ENCODE measurements at regions not wholly inside any gene's neighbourhood (a gene's known extent, or its start where the extent isn't known, plus 50 kb on each side); places are given as distances from the start of the nearest gene placed in this dataset.
"Not testable (repeated sequence)": the region's sequence is repeated elsewhere in the genome, so short reads cannot be mapped to it uniquely, and the experiment has no call there.

- no peaks in the 10 kb centered on the region for H3K9me2 ChIP-seq (ENCODE audit: insufficient read depth, low read length)
- intact Hi-C loops (cut with micrococcal nuclease; ENCODE audit: unreplicated experiment), result no loop called here
- DNase-seq (ENCODE audit: low spot score), result no peak
Measured at GRCh38 chr4:128649161-128649560, 160.3 kb upstream of the JADE1 start.

GRCh38 chr4:128648021-128648420 is 161.5 kb upstream of the JADE1 start:
- Histone ChIP-seq H3K4me3 (ENCODE audit: low read depth, low read length, poor library complexity, severe bottlenecking) (no peak overlapping the region), H3K9me3 (ENCODE audit: low read length) (no peaks in the 10 kb centered on the region), H3K27ac (ENCODE audit: low read depth, low read length, poor library complexity, severe bottlenecking) (no peak overlapping the region), H3K4me1 (ENCODE audit: insufficient read depth, low read length, poor library complexity, severe bottlenecking) (no peaks in the 10 kb centered on the region), H3K79me2 (ENCODE audit: insufficient read depth, low read depth, low read length) (no peaks in the 10 kb centered on the region), H2AFZ (ENCODE audit: low read length) (no peak overlapping the region), H3K4me2 (ENCODE audit: low read length) (no peak overlapping the region), H3K36me3 (ENCODE audit: insufficient read depth, low read length) (no peaks in the 10 kb centered on the region), H4K20me1 (ENCODE audit: insufficient read depth, low read length) (no peaks in the 10 kb centered on the region), H3K9me2 (ENCODE audit: insufficient read depth, low read length) (no peaks in the 10 kb centered on the region)
- intact Hi-C loops (cut with micrococcal nuclease; ENCODE audit: unreplicated experiment), result no loop called here
- DNase-seq (ENCODE audit: low spot score), result no peak
- BruUV-seq (replicated peaks), result no TSS peak
- ChIA-PET POLR2A (interaction anchor here (0.7 kb wide), 1 partner anchor 36 kb away, joined by 3 read pairs; no protein-coding TSS in a partner anchor), CTCF (ENCODE audit: unreplicated experiment) (no interaction called here)
- TF ChIP-seq EZH2phosphoT487 (IDR thresholded peaks at IDR 0.05; ENCODE audit: borderline replicate concordance, low read depth, low read length), result no peak
- TF ChIP-seq CTCF (conservative IDR thresholded peaks at IDR 0.05; ENCODE audit: low read length), result no peak

More at GRCh38 chr4:128649161-128649560, 160.3 kb upstream of the JADE1 start:
- H4K20me1 ChIP-seq (ENCODE audit: insufficient read depth, low read length), result no peaks in the 10 kb centered on the region
- CTCF ChIA-PET (ENCODE audit: unreplicated experiment), result no interaction called here
- 0 out of 2 replicates have a peak, but pooled peaks cover 1% of the 10 kb centered on the region for H3K9me3 ChIP-seq (ENCODE audit: low read length)
- H3K79me2 ChIP-seq (ENCODE audit: insufficient read depth, low read depth, low read length), result no peaks in the 10 kb centered on the region
- no peak overlapping the region for H3K4me2 ChIP-seq (ENCODE audit: low read length)
- no peak overlapping the region for H3K4me3 ChIP-seq (ENCODE audit: low read depth, low read length, poor library complexity, severe bottlenecking)
- POLR2A ChIA-PET, result no interaction called here
- no peak overlapping the region for H3K27ac ChIP-seq (ENCODE audit: low read depth, low read length, poor library complexity, severe bottlenecking)
- no peaks in the 10 kb centered on the region for H3K36me3 ChIP-seq (ENCODE audit: insufficient read depth, low read length)
- H2AFZ ChIP-seq (ENCODE audit: low read length), result no peak overlapping the region
- TF ChIP-seq CTCF (conservative IDR thresholded peaks at IDR 0.05; ENCODE audit: low read length) (no peak), EZH2phosphoT487 (IDR thresholded peaks at IDR 0.05; ENCODE audit: borderline replicate concordance, low read depth, low read length) (no peak)
- no TSS peak for BruUV-seq (replicated peaks)
- H3K4me1 ChIP-seq (ENCODE audit: insufficient read depth, low read length, poor library complexity, severe bottlenecking), result no peaks in the 10 kb centered on the region

- H3K9me3 ChIP-seq (ENCODE audit: low read length); H2AFZ ChIP-seq (ENCODE audit: low read length); H3K36me3 ChIP-seq (ENCODE audit: insufficient read depth, low read length); H3K79me2 ChIP-seq (ENCODE audit: insufficient read depth, low read depth, low read length); CTCF ChIA-PET (ENCODE audit: unreplicated experiment); H3K9me2 ChIP-seq (ENCODE audit: insufficient read depth, low read length); intact Hi-C loops (cut with micrococcal nuclease; ENCODE audit: unreplicated experiment); H3K4me3 ChIP-seq (ENCODE audit: low read depth, low read length, poor library complexity, severe bottlenecking); H3K27ac ChIP-seq (ENCODE audit: low read depth, low read length, poor library complexity, severe bottlenecking); H3K4me2 ChIP-seq (ENCODE audit: low read length); H3K4me1 ChIP-seq (ENCODE audit: insufficient read depth, low read length, poor library complexity, severe bottlenecking); H4K20me1 ChIP-seq (ENCODE audit: insufficient read depth, low read length); BruUV-seq (replicated peaks); POLR2A ChIA-PET; DNase-seq (ENCODE audit: low spot score): not testable (repeated sequence)
Measured at GRCh38 chr4:128646893-128647292, 162.6 kb upstream of the JADE1 start.

- H4K20me1 ChIP-seq (ENCODE audit: insufficient read depth, low read length); H3K4me1 ChIP-seq (ENCODE audit: insufficient read depth, low read length, poor library complexity, severe bottlenecking); H3K4me3 ChIP-seq (ENCODE audit: low read depth, low read length, poor library complexity, severe bottlenecking); BruUV-seq (replicated peaks); H3K9me2 ChIP-seq (ENCODE audit: insufficient read depth, low read length); H3K4me2 ChIP-seq (ENCODE audit: low read length); H3K9me3 ChIP-seq (ENCODE audit: low read length); DNase-seq (ENCODE audit: low spot score); H3K79me2 ChIP-seq (ENCODE audit: insufficient read depth, low read depth, low read length); H2AFZ ChIP-seq (ENCODE audit: low read length); H3K36me3 ChIP-seq (ENCODE audit: insufficient read depth, low read length); H3K27ac ChIP-seq (ENCODE audit: low read depth, low read length, poor library complexity, severe bottlenecking); CTCF ChIA-PET (ENCODE audit: unreplicated experiment); intact Hi-C loops (cut with micrococcal nuclease; ENCODE audit: unreplicated experiment); POLR2A ChIA-PET: not testable (repeated sequence)
Measured at GRCh38 chr4:128644693-128645654, 164.5 kb upstream of the JADE1 start.

GRCh38 chr4:128644107-128644506 is 165.4 kb upstream of the JADE1 start:
- H3K9me2 ChIP-seq (ENCODE audit: insufficient read depth, low read length); POLR2A ChIA-PET; H3K36me3 ChIP-seq (ENCODE audit: insufficient read depth, low read length); H3K4me3 ChIP-seq (ENCODE audit: low read depth, low read length, poor library complexity, severe bottlenecking); H3K4me1 ChIP-seq (ENCODE audit: insufficient read depth, low read length, poor library complexity, severe bottlenecking); BruUV-seq (replicated peaks); H2AFZ ChIP-seq (ENCODE audit: low read length); CTCF ChIA-PET (ENCODE audit: unreplicated experiment); H3K27ac ChIP-seq (ENCODE audit: low read depth, low read length, poor library complexity, severe bottlenecking); H3K4me2 ChIP-seq (ENCODE audit: low read length); DNase-seq (ENCODE audit: low spot score); H3K9me3 ChIP-seq (ENCODE audit: low read length); intact Hi-C loops (cut with micrococcal nuclease; ENCODE audit: unreplicated experiment); H4K20me1 ChIP-seq (ENCODE audit: insufficient read depth, low read length); H3K79me2 ChIP-seq (ENCODE audit: insufficient read depth, low read depth, low read length): not testable (repeated sequence)
